Prostate gland (tissue), 2 donors: ENCODE measurements at regions not wholly inside any gene's neighbourhood (a gene's known extent, or its start where the extent isn't known, plus 50 kb on each side); places are given as distances from the start of the nearest gene placed in this dataset.

ENCODE experiments used
- CTCF ChIP-seq, 4 experiments: fragments of 200-600 bp in 2 of 4; fragments of 450-650 bp in 2 of 4; sonication (generic) in 2 of 4; IDR thresholded peaks; 1 replicate in 3 of 4; 2 replicates in 1 of 4; pipeline ENCODE4 v1.5.1; 2016 to 2019; ENCODE audit warnings: antibody characterized with exemption in 4 of 4, mild to moderate bottlenecking in 2 of 4, moderate library complexity in 2 of 4
- POLR2A ChIP-seq: fragments of 450-650 bp; IDR thresholded peaks from one replicate; pipeline ENCODE4 v1.6.1; 2016; ENCODE audit warnings: antibody characterized with exemption, mild to moderate bottlenecking

GRCh38 chr1:29520571-29521437 lies 284.5 kb downstream of the PTPRU start:
- no peak for TF ChIP-seq CTCF (IDR thresholded peaks at IDR 0.05)
- TF ChIP-seq POLR2A = no peak
